Right ventricle myocardium inferior (tissue), 1 donor: ENCODE measurements at regions not wholly inside any gene's neighbourhood (a gene's known extent, or its start where the extent isn't known, plus 50 kb on each side); places are given as distances from the start of the nearest gene placed in this dataset.

ENCODE experiments used
- ATAC-seq: fragments of 200-7000 bp; cut with Tn5 transposase; one replicate; pipeline ENCODE4 v1.9.1; 2020; ENCODE audit warnings: mild to moderate bottlenecking, moderate library complexity
- DNase-seq: peaks from one replicate; pipeline ENCODE4 v3.0.0; 2021; ENCODE audit errors: missing footprints
- intact Hi-C: fragments of 100-400 bp; cut with DNase I; formaldehyde crosslinking; loops from one replicate; pipeline ENCODE4 v1.11.0; 2022
- donor health status: DM: no; HTN: yes; CAD: no; lungs with severe emphysema.

DNA sequence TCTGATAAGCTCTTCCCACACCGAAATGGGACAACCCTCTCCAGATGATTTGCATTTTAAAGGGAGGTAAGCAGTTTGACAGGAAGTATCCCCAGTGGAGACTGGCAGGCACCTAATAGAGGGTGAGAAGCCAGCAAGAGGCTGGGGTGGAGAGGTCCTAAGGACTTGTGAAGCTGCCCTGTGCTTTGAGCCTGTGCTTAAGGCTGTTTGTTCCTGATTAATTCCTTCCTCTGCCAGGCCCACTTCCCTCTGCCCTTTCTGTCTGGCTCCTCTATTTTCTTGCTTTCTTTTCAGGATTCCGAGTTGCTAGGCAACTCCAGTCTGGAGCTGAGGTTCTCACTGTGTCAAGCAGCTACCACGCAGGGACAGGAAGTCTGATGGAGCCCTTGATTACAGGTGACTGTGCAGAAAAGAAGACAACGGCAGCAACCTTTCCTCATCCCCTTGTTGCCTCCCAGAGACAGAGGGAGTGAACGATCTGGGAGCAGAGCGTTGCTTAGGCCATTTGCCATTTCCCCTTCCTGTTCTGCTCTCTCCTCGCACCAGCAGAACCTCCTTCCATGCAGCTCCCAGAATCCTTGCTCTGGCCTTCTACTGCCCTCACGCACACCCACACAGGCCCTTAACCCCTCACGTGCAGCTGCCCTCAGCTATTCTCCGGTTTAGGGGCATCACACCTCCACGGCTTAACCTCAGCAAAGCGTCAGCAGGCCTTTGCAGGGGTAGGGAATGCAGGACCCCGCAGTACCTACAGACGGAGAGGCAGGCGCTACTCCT is 103.6 kb upstream of the CELF4 start:
- ATAC-seq (peak; percentile 28), DNase-seq (no peak)
- intact Hi-C loops: no loop called here

- intact Hi-C loops: no loop called here
- no peak for DNase-seq
- ATAC-seq: no peak
These were observed 102.2 kb upstream of the CELF4 start for GRCh38 chr18:37667836-37668235.

GRCh38 chr18:37666991-37667390 is 101.4 kb upstream of the CELF4 start:
- DNase-seq (no peak), ATAC-seq (no peak)
- intact Hi-C loops: no loop called here

GRCh38 chr18:37666451-37666850 is 100.9 kb upstream of the CELF4 start:
- intact Hi-C loops: no loop called here
- ATAC-seq (no peak), DNase-seq (no peak)

GRCh38 chr18:37665346-37665745 is 99.7 kb upstream of the CELF4 start:
- DNase-seq (no peak), ATAC-seq (no peak)
- intact Hi-C loops: no loop called here

GRCh38 chr18:37663446-37663845 is 97.8 kb upstream of the CELF4 start:
- intact Hi-C loops: no loop called here
- DNase-seq (no peak), ATAC-seq (no peak)

- ATAC-seq: no peak
These were observed 97.1 kb upstream of the CELF4 start for GRCh38 chr18:37662546-37663339.

DNA sequence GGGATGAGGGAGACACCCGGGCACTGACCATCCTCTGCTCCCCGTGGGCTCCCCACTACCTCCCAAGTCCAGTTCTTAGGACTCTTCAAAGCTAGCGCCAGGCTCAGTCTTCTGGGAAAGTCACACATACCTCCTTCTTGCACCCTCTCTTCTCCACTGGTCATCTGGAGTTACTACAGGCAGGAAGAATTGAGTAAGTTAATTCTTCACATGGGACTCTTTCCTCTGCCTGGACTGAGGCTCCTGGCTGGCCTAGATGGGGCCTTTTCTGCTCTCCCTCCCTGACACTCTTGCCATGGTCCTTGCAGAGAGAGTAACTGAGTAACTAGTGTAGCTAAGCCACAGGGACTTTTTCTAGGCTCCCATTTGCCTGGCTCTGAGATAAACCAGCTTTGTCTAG is 96.5 kb upstream of the CELF4 start:
- intact Hi-C loops: no loop called here
- DNase-seq (no peak), ATAC-seq (no peak)

More at GRCh38 chr18:37662546-37663339, 97.1 kb upstream of the CELF4 start:
- DNase-seq: no peak
- intact Hi-C loops: no loop called here

DNA sequence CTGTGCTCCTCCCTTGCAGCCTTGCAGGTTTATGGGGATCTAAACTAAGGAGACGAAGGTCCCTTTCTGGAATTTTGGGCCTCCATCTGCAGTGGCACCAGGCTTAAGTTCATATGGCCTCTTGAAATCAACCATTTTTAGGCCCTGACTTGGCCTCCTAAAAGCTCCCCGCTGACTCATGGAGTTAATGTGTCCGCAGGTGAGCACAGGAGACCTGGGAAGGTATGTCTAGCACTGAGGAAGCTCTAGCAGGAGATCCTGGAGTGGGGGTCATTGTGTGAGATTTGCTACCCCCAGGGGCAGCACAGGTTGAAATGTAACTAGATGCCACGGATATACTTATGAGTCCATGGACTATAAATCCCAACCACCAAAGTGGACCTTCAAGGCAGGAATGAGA is 95.9 kb upstream of the CELF4 start:
- ATAC-seq (no peak), DNase-seq (no peak)
- intact Hi-C loops: no loop called here

DNA sequence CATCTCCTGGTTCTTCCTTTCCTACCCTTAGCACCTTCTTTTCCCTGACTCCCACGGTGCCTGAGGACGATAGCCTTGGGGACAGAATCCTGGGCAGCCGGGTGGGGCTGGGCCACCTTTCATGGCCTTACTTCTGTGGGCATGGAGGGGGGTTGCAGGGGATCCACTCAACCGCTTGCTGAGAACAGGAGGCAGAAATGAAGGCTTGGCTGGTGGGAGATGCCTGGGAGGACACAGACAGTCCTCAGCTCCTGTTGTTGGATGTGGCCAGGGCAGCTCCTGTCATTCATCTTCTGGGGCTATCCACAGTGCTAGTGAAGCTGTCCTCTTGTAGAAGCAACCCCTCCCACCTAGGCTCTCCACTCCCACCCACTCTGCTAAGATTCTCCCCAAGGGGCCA is 95.5 kb upstream of the CELF4 start:
- intact Hi-C loops: no loop called here
- ATAC-seq: no peak
- no peak for DNase-seq

GRCh38 chr18:37660658-37661057 is 95.1 kb upstream of the CELF4 start:
- ATAC-seq (no peak), DNase-seq (no peak)
- intact Hi-C loops: no loop called here

DNA sequence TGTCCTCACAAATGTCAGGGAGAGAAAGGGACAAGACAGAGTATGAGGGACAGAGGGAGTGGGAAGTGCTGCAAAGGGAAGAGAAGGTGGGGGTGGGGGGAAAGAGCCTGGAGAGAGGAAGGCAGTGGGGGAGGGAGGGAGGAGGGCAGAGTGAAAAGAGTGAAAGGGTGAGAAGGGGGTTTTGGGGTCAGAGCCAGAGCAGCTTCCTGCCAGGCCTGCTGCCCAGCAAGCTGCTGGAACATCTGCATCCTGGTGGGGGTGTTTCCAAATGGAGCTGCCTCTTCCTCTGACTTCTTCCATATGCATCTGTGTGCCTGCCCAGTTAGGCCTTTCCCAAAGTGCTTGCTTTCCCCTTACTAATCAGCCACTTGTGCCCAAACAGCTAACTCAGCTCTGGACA is 94.3 kb upstream of the CELF4 start:
- DNase-seq: no peak
- ATAC-seq: no peak
- intact Hi-C loops: no loop called here

DNA sequence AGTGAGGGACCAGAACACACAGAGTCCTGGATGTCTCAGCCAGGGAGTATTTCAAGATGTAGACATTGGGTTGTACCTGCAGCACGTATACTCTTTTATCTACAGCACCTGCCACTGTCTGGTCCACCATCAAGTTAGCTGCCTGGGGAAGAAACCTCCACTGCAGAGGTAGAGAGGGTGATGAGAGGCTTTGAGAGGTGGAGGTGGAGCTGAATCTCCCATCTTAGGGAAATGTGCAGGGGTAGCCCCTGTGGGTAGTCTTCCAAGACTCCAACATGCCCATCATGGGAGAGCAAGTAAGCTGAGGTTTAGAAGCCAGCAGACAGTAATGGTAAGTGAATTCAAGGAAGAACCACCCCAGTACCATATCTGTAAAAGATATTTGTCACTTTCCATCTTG is 93.3 kb upstream of the CELF4 start:
- DNase-seq (no peak), ATAC-seq (no peak)
- intact Hi-C loops: no loop called here

- ATAC-seq (no peak), DNase-seq (no peak)
- intact Hi-C loops: no loop called here
These were observed 91.9 kb upstream of the CELF4 start for GRCh38 chr18:37657493-37657892.

DNA sequence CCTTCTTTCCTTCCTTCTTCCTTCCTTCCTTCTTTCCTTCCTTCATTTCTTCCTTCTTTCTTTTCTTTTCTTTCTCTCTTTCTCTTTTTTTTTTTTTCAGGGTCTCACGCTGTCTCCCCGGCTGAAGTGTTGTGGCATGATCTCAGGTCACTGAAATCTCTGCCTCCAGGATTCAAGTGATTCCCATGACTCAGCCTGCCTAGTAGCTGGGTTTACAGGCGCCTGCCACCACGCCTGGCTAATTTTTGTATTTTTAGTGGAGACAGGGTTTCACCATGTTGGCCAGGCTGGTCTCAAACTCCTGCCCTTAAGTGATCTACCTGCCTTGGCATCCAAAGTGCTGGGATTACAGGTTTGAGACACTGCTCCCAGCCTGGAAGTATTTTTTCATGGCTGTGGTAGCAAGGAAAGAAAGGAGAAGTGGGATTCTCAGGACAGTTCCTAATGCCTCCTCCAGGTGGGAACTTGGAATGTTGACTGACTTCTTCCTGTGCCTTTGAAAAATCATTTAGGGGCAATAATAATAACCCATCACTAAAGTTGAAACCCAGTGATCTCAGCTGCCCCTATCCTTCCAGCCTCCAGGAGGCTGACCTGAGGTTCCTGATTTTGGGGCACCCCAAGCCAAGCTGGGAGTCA is 89.3 kb upstream of the CELF4 start:
- DNase-seq: no peak
- no peak for ATAC-seq
- intact Hi-C loops: no loop called here

DNA sequence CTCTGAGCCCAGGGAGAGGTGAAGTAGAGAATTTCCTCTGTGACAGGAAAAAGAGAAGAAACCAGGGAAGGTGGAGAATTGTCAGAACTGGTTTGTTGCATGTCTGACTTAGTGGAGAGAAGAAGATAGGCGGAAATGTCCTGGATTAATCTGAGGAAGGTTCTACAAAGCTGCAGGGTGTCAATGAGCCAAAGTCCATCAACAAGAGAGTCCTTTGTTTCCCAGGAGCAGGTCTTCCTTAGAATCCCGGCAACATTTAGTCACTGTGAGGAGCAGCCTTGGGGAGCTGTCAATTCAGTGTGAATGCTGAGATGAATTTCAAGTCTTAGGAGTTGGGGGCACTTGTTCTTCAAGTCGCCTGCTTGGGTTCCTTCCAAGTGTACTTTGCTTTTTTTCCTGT is 88.4 kb upstream of the CELF4 start:
- intact Hi-C loops: no loop called here
- ATAC-seq: no peak
- DNase-seq: no peak

- DNase-seq: no peak
- intact Hi-C loops: no loop called here
- ATAC-seq: no peak
These were observed 88.0 kb upstream of the CELF4 start for GRCh38 chr18:37653618-37654017.

DNA sequence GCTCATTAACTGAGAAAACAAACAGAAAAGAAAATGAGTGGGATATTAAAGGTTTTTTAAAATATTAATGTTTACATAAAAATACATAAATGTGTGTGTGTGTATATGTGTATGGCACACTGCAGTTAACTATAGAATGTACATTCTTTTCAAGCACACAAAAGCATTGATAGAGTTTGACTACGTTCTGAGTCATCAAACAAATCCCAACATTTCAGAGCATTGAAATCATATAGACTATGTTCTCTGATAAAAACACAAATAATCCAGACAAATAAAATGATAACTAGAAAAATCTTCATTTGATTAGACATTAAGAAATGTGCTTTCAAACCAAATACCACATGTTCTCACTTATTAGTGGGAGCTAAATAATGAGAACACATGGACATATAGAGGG is 84.3 kb upstream of the CELF4 start:
- no peak for DNase-seq
- intact Hi-C loops: no loop called here
- no peak for ATAC-seq

GRCh38 chr18:37649416-37649815 is 83.8 kb upstream of the CELF4 start:
- DNase-seq (no peak), ATAC-seq (no peak)
- intact Hi-C loops: no loop called here

DNA sequence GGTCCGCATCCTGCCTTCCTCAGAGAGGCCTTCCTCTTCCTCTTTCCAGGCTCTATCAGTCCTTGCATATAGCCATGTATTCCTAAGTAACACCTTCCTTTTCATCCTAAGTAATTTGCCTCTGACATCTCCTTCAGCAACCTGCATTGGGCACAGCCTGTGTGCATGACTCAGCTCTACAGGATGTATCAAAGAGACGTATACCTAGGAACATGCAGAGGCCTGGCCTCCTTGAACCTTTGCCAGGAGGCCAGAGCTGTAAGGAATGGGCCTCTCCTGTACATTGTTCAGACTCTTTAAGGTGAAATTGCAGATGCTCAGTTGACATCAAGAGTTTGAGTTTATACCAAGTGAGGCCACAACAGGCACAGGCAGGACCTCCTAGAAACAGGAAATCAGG is 76.0 kb upstream of the CELF4 start:
- ATAC-seq (no peak), DNase-seq (no peak)
- intact Hi-C loops: no loop called here
